HG02798 (cell line): ENCODE measurements at regions not wholly inside any gene's neighbourhood (a gene's known extent, or its start where the extent isn't known, plus 50 kb on each side); places are given as distances from the start of the nearest gene placed in this dataset.

Source experiments
- ATAC-seq: cut with Tn5 transposase; IDR thresholded peaks from one replicate; pipeline ENCODE4 v1.9.1; 2021; ENCODE audit warnings: mild to moderate bottlenecking; ENCODE audit not compliant: unreplicated experiment, poor library complexity

DNA sequence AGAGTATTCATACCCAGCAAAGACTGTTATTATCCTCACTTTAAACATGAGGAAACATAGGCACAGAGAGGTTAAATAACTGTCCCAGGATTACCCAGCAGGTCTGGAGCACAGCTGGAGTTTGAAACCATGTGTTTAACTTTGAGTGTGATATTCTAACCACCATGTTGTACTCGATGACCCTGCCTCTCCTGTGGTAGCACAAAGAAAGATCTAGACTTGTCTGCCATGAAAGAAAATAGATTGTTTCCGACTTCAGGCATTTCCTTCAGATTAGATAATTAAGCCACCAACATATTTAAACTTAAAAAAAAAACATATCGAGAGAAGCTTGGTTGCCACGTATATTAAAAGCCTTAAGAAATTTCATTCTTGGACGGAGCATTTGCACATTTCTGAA, 104.6 kb upstream of the RUNX1 start:
- ATAC-seq, result no peak

DNA sequence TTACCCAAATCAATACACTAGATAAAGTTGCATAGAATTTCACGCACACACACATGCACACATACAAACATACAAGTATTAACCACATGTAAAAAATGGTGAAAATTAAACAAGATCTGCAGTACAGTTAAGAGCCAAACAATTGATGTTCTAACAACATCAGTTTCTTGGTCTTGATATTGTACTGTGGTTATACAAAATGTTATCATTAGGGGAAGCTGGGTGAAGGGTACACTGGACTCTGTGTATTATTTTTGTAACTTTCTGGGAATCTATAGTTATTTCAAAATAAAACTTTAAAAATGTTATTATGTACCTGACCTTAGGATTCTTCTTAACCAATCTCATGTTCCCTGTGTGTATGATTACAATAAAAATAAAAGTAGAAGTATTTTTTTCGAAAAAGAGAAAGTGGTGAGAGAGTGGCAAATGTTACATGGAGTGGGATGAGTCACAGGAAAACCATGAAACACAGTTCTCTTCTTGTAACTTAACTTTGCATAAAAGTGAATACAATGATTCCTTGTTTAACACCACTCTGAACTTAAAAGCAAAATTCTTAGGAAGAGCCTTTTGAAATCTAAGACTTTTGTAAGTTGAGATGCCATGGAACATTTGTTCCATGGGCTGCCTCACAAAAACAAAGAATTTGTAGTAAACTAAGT, 101.6 kb upstream of the RUNX1 start:
- no peak for ATAC-seq

DNA sequence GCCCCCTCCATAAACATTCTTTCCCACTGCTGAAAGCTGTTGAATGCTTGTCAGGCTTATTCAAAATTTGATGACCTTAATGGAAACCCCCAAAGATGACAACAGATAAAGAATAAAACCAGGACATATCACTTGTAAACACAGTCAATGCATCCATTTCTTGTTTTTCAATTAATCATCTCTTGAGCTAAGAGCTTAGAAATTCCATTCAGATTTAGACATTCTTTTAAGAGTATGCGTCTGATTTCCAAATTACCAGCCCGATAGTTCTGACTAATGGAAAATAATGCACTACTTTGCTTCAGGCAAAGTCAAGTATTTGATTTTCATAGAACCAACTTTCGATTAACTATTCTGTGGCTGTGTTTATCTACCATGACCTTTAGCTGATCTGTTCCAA, 100.6 kb upstream of the RUNX1 start:
- no peak for ATAC-seq

DNA sequence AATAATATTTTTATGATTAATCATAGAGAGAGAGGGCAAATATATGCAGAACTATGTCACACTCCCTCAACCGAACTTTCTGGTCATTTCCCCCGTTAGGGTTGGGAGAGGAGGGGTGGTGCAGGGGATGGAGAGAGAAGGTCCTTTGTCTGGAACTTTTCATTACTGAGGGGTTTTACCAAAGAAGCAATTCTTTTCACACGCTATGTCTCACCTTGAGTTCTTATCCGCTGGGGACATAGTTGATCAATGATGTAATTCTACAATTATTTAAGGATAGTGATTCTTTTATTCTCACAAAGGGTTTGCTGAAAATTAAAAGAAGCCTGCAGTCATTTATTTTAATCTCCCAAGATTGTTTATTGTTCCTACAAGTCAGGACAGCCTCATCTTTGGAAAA, 98.3 kb upstream of the RUNX1 start:
- ATAC-seq, result no peak

DNA sequence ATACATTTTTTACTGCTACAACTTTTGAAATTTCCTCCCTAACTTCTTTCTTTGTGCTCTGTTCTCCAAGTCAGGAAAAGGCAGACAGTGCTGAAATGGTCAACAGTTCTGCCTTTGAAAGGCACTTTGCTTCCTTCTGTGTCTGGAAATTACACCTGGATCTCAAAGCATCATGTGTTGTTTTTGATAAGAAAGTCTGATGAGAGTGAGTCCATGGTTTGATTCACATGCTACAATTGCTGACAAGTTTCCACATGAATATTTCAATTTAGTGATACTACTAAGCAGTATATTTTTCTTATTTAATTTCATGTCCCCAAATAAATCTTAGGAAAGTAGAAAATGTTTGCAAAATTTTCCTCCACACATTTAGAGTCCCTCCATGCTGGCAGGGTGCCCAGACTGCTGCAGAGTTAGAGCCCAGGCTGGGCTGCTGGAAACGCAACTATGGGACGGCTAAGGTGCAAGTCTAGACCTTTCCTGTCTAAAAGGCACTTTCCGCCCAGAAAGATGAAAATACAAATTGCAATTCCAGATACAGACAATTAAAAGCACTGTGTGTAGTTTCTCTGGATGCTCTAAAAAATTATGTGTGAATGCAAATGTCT, 96.6 kb upstream of the RUNX1 start:
- no peak for ATAC-seq

DNA sequence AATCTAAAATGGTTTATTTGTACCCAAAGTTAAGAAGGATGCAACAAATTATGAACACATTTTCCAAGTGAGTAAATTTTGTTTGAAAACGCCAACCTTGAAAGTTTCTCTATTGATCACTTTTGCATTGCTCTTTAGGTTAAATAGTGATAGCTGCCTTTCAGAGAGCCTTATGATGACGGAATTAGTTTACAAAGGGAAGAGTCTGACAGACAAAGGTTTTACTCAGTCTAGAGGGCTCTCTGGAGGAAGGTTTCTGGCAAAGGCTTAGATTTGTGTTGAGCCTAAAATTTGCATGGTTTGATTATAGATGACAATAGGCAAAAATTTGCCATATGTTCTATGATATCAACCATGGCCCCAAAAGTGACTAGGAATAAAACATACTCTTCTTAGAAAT, 95.9 kb upstream of the RUNX1 start:
- no peak for ATAC-seq

DNA sequence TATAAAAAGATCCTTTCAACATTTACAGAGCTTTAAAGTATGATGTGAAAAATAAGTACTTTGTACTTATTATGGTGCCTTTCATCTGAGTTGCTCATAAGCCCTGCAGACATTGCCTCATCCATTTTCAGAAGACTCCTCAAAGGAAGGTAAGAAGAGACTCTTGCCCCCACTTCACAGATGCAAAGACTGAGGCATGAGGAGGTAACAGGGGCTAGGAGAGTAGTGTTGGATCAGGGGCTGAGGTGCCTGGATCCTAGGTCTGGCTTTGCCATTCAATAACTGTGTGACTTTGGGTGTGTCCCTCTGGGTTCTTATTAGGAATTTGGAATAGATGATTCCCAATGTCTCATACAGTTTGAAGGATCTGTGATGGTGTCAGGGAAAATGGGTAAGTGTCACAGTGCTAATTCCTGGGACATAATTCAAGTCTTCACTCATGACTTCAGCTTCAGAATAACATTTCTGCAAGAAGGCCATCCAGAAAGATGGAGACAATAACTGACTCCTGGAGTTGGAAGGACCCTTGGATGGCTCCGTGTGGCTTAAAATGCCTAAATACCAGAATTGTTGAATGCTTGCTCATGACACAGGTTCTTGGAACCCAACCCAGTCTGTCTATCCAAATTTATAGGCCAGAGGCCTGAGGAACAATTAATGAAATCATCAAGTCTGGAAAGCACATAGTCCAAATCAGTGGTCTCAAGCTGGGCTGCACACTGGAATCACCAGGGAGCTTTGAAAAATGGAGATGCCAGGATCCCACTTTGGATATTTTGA, 93.1 kb upstream of the RUNX1 start:
- ATAC-seq, result no peak

DNA sequence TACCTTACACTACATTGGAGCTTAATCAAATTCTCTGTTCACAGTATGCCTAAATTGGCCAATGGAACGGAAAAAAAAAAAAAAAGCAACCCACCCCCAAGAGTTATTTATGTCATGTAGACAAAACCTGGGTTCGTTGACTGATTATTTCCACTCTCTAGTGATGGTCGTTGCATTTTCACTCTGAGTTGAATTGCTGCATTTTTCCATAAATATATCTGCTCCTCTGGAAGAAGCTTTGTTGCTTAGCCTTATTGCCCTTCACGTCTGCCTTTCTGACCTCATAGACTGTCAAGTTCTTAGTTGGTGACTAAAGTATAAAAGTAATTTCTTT, 90.2 kb upstream of the RUNX1 start:
- no peak for ATAC-seq

DNA sequence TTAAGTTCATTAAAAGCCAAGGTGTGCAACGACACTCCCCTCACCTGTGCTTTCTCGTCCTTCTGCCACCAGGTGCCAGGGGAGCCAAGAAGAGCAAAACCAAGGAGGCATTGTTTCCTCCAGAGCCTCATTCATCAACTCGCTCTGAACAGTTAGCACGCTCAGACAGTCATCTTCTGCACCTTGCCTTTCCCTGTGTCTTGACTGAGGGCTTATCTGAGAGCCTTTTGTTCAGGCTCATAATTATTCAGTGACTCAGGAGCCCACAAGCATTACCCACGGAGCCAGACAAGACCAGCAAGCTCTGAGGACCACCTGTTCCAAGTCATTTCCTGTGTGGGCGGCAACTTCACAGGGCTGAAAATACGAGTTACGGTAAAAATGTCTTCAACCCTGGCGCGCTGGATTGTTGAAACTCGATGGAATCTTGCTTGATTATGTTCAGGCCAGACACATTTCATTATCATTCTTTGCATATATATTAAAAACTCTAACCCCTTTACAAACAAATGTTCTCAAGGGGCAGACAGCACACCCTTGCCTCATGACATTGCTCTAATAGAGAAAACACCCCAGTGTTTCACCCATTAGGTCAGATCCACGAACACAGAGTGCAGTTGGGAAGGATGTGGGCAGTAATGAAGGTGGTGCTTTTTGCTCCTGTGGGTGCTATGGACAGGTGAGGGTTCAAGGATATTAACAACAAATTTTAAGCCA, 89.7 kb upstream of the RUNX1 start:
- ATAC-seq, result no peak

DNA sequence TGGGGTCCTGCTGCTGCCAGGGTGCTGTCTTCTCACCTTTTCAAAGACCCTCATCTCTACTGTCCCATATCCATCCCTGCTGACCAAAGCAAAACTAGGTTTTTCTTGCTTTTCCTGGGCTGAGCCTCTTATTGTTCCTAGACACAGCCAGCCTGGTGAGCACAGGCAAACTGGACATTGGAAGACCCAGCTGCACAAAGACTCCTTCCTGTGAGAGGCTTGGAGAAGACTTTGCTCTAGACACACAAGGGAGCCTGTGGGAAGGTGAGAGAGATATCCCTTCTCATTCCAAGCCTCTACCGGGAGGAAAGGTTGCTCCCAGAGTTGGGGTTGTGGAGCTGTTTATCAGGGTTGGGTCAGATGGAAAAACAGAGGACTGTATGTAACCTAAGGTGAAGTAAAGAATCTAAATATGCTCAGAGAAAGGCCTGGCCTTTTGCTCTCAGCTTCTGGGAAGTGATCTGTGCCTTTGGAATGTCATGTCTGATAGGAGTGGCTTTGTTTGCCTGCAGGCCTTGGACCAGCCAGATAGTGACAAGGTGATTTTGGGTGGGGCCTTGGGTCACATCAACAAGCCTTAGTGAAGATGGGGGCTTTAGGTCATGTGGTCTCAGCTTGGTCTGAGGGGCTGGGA, 87.6 kb upstream of the RUNX1 start:
- no peak for ATAC-seq

DNA sequence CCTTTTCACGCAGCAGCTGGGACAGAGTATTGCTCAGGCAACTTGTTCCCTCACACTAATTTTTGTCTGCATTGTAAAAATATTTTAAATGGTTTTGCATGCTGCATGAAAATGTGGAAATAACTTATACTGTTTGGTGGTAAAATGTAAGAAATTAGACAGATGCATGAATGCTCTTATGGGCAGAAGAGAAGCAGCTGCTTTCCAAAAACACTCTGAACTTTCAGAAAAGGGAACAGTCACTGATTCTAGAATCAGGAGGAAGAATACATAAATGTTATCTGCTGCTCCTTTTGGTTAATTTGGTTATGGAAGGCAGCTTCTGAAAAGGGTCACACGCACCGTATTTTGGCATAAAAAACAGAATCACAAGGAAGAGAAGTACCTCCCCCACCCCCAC, 87.0 kb upstream of the RUNX1 start:
- ATAC-seq, result no peak

DNA sequence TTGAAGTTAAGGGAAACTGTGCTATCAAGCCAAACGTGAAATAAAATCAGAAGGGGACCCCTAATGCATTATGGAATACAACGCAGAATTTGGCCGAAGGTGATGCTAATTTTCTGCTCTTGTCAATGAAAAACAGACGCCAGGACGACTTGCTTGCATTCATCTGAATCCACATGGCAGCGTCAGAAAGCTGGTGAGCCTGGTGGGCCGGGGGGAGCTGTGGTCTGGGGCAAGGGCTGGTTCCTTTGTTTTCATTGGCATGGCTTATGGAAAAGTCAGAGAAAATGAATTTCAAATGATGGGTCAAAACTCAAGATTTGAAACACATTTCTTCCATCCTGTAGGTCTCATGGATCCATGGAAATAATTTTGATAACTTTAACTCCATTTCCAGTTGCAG, 86.4 kb upstream of the RUNX1 start:
- ATAC-seq, result no peak

DNA sequence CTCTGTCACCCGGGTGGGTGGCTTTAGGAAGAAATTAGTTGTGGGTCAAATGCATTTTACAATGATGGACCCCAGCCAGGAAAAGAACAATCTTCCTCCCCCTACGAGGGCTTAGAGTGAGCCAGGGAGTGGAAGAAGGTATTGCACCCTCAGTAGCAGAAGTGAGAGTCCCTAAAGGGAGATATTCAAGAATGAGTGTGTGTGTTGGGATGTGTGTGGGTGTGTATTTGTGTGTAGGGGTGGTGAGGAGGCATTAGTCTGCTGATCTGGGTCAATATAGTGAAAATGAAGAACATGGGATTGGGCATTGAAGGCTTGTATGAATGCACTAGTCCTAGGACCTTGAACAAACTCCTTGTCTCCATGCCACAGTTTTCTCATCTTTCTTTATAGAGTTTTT, 85.2 kb upstream of the RUNX1 start:
- ATAC-seq, result no peak

DNA sequence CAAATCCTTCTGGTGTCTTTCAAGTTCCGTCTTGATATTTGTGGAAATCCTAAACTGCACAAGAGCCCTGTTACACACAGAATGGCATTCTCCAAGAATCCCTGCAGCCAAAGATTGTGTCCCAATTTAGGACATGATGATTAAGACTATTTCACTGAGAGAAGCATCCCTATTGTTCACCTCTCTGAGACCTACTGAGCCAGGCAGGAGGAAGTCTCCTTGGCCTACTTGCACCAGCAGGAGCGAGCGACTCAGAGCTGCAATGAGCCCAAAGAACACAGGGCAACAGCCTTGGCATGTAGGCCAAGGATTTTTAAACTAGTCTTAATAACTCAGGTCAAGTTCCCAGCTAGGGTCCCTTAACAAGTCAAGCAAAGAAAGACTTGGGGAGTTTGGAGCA, 79.4 kb upstream of the RUNX1 start:
- no peak for ATAC-seq

DNA sequence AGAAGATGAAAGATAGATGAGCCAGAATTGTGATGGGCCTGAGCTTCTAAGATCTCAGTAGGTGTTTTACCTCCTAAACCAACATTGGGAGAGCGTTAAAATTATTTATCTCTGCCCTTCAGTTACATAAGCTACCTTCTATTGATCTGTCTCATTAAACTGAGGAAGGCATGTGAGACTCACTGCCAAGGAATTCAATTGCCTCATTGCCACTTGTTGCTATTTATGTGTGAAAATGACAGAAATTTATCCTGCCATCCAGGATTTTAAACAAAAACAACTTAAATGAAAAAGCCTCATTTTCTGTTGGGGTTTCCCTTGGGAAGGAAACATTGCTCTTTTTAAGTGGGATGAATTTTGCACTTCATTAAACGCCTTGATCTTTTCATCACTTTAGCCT, 78.7 kb upstream of the RUNX1 start:
- no peak for ATAC-seq

DNA sequence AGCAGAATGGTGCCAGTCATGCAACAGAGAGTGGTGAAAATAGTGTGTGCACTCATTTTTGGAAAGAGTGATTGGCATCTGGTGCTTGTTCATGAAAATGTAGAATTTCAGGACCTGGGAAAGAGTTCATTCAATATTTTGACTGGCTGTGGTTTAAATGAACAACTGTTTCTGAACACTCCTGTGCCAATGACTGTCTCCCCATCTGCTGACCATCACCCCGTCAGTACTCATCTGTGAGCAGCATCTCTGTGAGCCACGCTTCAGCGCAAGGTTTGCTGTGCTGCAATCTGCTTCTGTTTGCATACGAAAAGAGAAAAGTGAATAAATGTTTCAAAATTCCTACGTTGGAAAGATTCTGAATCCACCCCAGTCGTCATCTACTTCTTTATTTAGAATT, 77.9 kb upstream of the RUNX1 start:
- ATAC-seq, result no peak

DNA sequence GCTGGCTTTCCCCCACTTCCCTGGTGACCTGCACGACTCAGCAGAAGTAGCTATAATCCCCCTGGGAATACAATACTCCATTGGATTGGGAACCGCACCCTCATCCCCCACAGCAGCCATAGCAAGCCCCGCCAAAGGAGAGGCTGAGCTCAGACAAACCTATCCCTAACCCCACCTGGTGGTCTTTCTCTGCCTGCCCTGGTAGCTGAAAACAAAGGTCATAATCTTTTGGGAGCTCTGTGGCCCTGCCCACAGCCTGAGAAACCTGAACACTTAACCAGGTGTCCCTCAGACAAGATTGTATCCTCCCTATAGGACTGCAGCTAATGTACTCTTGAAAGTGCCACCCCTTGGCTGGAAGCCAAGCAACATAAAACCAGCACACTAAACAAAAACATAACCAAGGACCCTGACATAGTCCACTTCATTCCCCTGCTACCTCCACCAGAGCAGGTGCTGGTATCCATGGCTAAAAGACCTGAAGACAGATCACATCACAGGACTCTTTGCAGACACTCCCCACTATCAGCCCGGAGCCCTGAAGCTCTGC, 71.6 kb upstream of the RUNX1 start:
- ATAC-seq, result no peak

DNA sequence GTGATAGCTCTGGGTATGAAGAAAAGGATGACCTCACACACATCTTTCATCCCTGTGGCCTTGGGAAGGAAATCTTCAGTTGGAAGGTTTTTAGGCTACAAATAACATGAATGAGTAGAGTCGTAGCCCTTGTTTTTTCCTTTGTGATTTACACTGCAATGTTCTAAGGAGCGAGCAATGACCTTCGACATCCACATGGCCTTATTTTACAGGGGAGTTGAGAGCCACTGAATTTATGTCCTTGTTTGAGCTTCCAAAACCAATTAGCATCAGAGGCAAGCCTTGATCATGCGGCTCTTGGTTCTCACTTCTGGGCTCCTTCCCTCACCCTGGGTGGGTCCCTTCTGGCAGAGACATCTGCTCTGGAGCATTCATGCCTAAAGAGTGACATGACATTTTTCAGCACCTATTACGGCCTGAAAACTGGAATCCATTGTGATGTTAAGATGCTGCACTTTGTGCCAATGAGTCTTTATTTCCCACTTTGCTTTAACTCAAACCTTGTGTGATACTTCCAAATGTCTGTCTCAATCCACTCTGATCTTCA, 70.5 kb upstream of the RUNX1 start:
- no peak for ATAC-seq

DNA sequence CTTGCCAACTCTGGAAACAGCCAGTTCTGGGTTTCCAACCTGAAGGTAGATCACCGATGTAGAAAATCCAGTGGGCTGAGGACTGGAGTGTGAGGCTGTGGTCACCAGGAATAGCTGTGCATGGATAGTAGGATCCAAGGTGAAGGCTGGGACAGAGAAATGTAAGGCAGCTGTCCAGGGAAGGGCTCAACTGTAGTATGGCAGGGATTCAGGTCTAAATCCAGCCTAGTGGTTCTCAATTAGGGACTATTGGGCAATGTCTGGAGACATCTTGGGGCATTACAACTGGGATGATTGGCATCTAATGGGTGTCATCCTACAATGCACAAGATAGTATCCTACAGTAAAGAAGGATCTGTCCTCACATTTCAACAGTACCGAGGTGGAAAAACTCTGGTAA, 67.7 kb upstream of the RUNX1 start:
- ATAC-seq, result no peak

DNA sequence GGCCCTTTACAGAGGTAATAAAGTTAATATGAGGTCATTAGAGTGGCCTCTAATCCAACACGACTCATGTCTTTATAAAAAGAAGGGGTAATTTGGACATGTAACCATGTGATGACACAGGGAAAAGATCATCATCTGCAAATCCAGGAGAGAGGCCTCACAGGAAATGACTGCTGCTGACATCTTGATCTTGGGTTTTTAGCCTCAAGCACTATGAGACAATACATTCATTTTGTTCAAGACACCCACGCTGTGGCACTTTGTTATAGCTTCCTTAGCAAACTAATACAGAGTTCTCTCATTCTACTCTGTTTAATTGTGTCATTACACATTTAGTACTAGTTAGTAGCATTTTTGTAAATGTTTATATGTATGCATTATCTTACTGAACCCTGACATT, 64.0 kb upstream of the RUNX1 start:
- ATAC-seq, result no peak
